ENCODE measurements at regions not wholly inside any gene's neighbourhood (a gene's known extent, or its start where the extent isn't known, plus 50 kb on each side); places are given as distances from the start of the nearest gene placed in this dataset.

DNA sequence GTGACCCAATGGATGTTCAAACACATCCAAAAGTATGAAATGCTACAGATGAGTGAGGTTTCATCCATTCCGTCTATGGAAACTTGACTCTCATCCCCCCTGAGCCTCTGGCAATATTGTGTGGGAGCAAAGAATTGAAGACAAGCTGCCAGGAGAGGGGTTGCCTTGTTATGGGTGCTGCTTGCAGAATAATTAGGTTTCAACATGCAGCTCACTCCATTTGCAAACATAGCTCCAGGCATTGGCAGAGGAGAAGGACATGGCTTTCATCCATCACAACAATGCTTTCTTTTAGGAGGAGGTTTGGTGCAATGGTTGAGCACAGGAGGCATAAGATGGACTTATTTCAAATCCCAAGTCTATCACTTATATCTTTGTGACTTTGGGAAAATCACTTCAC is 220.7 kb upstream of the SRRM4 start:
- in situ Hi-C loops (cut with MboI; ENCODE audit: low pct_unique_long_range_greater_than_20kb, low sequenced_read_pairs, unreplicated experiment), result no loop called here
- TF ChIP-seq, protein P1, sequence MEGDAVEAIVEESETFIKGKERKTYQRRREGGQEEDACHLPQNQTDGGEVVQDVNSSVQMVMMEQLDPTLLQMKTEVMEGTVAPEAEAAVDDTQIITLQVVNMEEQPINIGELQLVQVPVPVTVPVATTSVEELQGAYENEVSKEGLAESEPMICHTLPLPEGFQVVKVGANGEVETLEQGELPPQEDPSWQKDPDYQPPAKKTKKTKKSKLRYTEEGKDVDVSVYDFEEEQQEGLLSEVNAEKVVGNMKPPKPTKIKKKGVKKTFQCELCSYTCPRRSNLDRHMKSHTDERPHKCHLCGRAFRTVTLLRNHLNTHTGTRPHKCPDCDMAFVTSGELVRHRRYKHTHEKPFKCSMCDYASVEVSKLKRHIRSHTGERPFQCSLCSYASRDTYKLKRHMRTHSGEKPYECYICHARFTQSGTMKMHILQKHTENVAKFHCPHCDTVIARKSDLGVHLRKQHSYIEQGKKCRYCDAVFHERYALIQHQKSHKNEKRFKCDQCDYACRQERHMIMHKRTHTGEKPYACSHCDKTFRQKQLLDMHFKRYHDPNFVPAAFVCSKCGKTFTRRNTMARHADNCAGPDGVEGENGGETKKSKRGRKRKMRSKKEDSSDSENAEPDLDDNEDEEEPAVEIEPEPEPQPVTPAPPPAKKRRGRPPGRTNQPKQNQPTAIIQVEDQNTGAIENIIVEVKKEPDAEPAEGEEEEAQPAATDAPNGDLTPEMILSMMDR (IDR thresholded peaks at IDR 0.05; ENCODE audit: extremely low read depth, insufficient read depth, missing control alignments), result no peak
- DNase-seq (ENCODE audit: low spot score), result no peak

DNA sequence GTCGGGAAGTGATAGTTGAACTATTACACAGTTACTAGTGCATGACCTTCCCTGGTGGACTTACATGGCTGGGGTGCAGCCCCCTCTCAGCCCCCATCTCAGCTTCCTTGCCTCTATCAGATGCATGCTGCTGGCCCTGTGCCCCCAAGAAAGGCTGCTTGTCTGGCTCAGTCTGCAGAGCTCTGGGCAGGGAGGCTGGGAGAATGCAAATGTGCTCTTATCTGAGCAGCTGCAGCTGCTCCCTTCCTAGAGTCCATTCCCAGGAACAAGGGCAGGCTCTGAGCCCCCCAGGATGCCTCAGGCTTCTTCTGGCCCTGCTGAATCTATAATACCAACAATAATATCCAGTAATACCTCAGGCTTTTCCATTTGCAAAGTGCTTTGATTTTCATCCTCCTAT is 218.1 kb upstream of the SRRM4 start:
- DNase-seq (ENCODE audit: low spot score), result no peak
- in situ Hi-C loops (cut with MboI; ENCODE audit: low pct_unique_long_range_greater_than_20kb, low sequenced_read_pairs, unreplicated experiment), result no loop called here
- TF ChIP-seq, protein P1 (IDR thresholded peaks at IDR 0.05; ENCODE audit: extremely low read depth, insufficient read depth, missing control alignments), result no peak

DNA sequence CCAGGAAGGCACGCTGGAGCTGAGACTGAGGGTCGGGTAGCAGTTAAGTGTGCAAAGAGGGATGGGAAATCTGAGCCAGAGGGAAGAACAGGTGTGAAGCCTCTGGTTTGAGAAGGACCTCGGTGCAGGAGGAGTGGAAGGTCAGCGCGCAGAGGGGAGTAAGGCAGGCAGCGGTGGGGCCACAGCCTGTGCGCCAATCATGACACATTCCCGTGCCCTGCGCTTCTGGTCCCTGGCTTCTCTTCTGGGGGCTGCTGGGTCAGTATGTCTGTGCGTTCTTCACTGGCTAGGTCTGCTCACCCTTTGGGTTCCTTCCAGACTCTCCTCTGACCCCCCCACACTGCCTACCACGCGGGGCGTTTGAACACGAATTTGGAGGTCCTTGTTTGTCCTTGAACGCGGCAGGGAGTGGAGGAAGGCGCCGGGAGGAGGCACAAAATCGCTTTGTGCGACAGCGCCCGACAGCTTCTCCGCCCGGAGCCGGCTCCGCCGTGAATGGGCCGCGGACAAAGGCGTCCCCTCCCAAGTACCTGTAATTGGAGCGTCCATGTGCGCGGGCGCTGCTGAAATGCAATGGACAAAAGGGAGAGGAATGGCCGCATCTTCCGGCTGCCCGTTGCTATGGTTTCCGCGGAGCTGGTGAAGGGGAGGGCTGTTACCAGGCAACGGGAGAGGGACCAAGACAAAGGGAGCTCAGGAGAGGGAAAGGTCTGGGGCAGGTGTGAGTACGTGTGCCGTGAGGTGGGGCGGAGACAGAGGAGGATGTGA is 207.2 kb upstream of the SRRM4 start:
- no peak for DNase-seq (ENCODE audit: low spot score)
- in situ Hi-C loops (cut with MboI; ENCODE audit: low pct_unique_long_range_greater_than_20kb, low sequenced_read_pairs, unreplicated experiment), result no loop called here
- TF ChIP-seq, protein P1 (IDR thresholded peaks at IDR 0.05; ENCODE audit: extremely low read depth, insufficient read depth, missing control alignments), result no peak

DNA sequence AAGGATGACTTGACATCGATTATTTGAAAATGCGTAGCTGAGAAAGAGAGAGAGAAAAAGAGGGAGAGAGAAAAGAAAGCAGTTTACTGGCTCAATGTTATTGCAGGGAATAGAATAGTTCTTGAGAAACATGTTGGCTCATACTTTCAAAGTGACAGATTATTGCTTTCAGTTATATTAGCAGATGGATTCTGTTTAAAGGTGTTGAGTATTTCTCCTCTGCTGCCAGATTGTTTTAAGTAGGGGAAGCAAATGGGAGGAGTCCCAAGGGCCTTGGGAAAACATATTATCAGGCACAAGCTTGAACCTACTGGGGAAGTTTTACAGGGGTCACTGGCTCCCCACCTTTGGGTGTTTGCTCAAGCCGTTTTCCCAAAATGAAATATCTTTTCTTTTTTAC is 203.8 kb upstream of the SRRM4 start:
- TF ChIP-seq, protein P1 (IDR thresholded peaks at IDR 0.05; ENCODE audit: extremely low read depth, insufficient read depth, missing control alignments), result no peak
- DNase-seq (ENCODE audit: low spot score), result no peak
- in situ Hi-C loops (cut with MboI; ENCODE audit: low pct_unique_long_range_greater_than_20kb, low sequenced_read_pairs, unreplicated experiment), result no loop called here

- TF ChIP-seq, protein P1 (IDR thresholded peaks at IDR 0.05; ENCODE audit: extremely low read depth, insufficient read depth, missing control alignments), result no peak
- DNase-seq (ENCODE audit: low spot score), result no peak
- in situ Hi-C loops (cut with MboI; ENCODE audit: low pct_unique_long_range_greater_than_20kb, low sequenced_read_pairs, unreplicated experiment), result no loop called here
These were observed 203.3 kb upstream of the SRRM4 start for GRCh38 chr12:118778077-118778476.

DNA sequence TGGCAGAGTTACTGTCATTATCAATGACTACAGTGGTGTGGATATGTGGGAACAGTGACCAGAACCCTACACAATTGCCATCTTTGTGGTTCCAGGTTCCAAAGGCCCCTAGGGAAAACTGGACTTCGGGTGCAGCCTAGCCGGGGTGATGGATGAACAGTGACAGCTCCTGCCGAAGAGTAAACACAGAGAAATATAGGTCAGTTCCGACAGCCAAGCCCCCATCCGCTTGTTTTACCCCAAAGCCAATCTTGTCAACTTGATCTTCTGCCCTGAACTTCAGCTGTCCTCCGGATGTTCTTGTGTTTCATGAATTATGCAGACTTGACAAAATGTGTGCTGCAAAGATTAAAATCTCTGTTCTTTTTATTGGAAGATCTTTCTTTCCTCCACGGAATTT is 200.4 kb upstream of the SRRM4 start:
- in situ Hi-C loops (cut with MboI; ENCODE audit: low pct_unique_long_range_greater_than_20kb, low sequenced_read_pairs, unreplicated experiment), result no loop called here
- TF ChIP-seq, protein P1 (IDR thresholded peaks at IDR 0.05; ENCODE audit: extremely low read depth, insufficient read depth, missing control alignments), result no peak
- DNase-seq (ENCODE audit: low spot score), result no peak

All from GM13977 (cell line).